ENCODE measurements at regions not wholly inside any gene's neighbourhood (a gene's known extent, or its start where the extent isn't known, plus 50 kb on each side); places are given as distances from the start of the nearest gene placed in this dataset.

DNA sequence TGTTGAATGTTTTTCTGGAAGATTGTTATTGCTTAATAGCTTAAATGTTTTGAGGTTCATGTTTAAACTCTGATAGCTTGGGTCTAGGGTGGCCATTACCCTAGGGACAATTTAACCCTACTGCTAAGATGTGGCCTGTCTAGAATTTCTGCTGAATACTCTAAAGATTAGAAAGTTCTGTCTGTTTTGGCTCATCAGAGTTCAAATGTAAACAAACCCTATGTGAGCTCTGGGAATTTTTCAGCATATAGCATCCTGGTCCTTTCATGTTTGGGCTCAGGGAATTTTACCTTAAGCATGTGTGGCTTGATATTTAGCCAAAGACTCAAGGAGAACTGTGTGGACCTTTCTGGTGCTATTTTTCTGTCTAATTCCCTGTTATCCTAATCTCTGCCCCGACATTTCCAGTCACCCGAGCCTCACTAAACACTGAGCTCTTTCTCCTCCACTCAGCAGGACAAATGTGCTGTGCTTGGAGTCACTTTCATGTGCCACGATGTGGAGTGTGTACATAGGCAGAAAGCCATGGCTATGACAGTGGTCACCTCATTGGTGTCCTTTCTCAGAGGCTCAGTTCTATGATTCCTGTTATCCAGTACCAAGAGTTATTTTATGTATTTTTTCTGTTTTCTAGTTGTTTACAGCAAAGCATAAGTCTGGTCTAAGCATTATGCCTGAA is 492.5 kb upstream of the SPHKAP start:
- H3K27me3 ChIP-seq (ENCODE audit: insufficient read depth, low read length): no peaks in the 10 kb centered on the region
- H3K27ac Mint-ChIP-seq: no peak overlapping the region
- H3K9me3 ChIP-seq (ENCODE audit: control insufficient read depth in 1 of 2, low read length in 2 of 2): no peaks in the 10 kb centered on the region
- H3K4me1 ChIP-seq (ENCODE audit: insufficient read depth, low read length): no peaks in the 10 kb centered on the region
- no peaks in the 10 kb centered on the region for H3K36me3 ChIP-seq (ENCODE audit: insufficient read depth, low read length)
- ChIA-PET CTCF (ENCODE audit: partially characterized antibody) (interaction anchor here (1.0 kb wide), 1 partner anchor 9 kb away, joined by 3 read pairs; no protein-coding TSS in a partner anchor), POLR2A (ENCODE audit: partially characterized antibody) (no interaction called here)
- H3K27me3 Mint-ChIP-seq: no peaks in the 10 kb centered on the region
- no peak for DNase-seq
- no peak overlapping the region for H3K4me3 Mint-ChIP-seq
- intact Hi-C loops (cut with micrococcal nuclease): no loop called here
- peaks cover 0 to 12% (median 4%) of the 10 kb centered on the region in 8 donors for H3K9me3 Mint-ChIP-seq
- no peak overlapping the region for H3K4me3 ChIP-seq (ENCODE audit: low read length in 2 of 2)
- H3K4me1 Mint-ChIP-seq: no peaks in the 10 kb centered on the region
- no peak overlapping the region for H3K27ac ChIP-seq (ENCODE audit: low read depth, low read length)
- H3K36me3 Mint-ChIP-seq: no peaks in the 10 kb centered on the region

DNA sequence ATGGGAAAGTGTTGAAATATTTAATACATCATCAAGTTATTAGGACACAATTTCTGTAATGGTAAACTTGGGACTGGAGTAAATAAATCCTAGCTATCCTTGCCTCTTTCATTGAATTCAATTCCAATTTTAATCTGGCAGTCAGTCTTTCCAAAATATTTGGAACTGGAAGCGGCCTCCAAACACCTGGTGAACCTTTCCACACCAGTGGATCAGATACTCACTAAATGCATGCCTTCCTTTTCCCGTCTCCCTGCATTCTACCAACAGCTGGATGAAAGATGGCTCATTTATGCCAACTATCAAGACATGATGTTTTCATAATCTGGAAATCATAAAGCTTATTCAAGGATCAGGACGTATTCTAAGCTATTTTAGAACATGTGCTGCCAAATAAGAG is 488.2 kb upstream of the SPHKAP start:
- Histone ChIP-seq H3K4me3 (ENCODE audit: low read length in 2 of 2) (no peak overlapping the region), H3K27ac (ENCODE audit: low read depth, low read length) (no peak overlapping the region), H3K27me3 (ENCODE audit: insufficient read depth, low read length) (no peaks in the 10 kb centered on the region), H3K36me3 (ENCODE audit: insufficient read depth, low read length) (no peaks in the 10 kb centered on the region), H3K4me1 (ENCODE audit: insufficient read depth, low read length) (no peaks in the 10 kb centered on the region), H3K9me3 (ENCODE audit: control insufficient read depth in 1 of 2, low read length in 2 of 2) (no peaks in the 10 kb centered on the region)
- Mint-ChIP-seq H3K36me3 (no peaks in the 10 kb centered on the region), H3K27me3 (no peaks in the 10 kb centered on the region), H3K27ac (no peak overlapping the region), H3K4me3 (no peak overlapping the region), H3K4me1 (no peaks in the 10 kb centered on the region), H3K9me3 (peaks cover 0 to 8% (median 5%) of the 10 kb centered on the region in 8 donors)
- DNase-seq: no peak
- ChIA-PET POLR2A (ENCODE audit: partially characterized antibody) (no interaction called here), CTCF (ENCODE audit: partially characterized antibody) (no interaction called here)
- intact Hi-C loops (cut with micrococcal nuclease): no loop called here

GRCh38 chr2:228665232-228665631 is 483.7 kb upstream of the SPHKAP start:
- Histone ChIP-seq H3K36me3 (ENCODE audit: insufficient read depth, low read length) (no peaks in the 10 kb centered on the region), H3K9me3 (ENCODE audit: control insufficient read depth in 1 of 2, low read length in 2 of 2) (no peaks in the 10 kb centered on the region), H3K4me1 (ENCODE audit: insufficient read depth, low read length) (no peaks in the 10 kb centered on the region), H3K27ac (ENCODE audit: low read depth, low read length) (no peak overlapping the region), H3K4me3 (ENCODE audit: low read length in 2 of 2) (no peak overlapping the region), H3K27me3 (ENCODE audit: insufficient read depth, low read length) (no peaks in the 10 kb centered on the region)
- CTCF ChIA-PET (ENCODE audit: partially characterized antibody): interaction anchor here (1.3 kb wide), 1 partner anchor 8 kb away, joined by 3 read pairs; no protein-coding TSS in a partner anchor
- Mint-ChIP-seq H3K27me3 (no peaks in the 10 kb centered on the region), H3K4me3 (no peak overlapping the region), H3K4me1 (no peaks in the 10 kb centered on the region), H3K36me3 (no peaks in the 10 kb centered on the region), H3K9me3 (peaks cover 0 to 7% (median 4%) of the 10 kb centered on the region in 8 donors), H3K27ac (no peak overlapping the region)
- intact Hi-C loops (cut with micrococcal nuclease): no loop called here
- DNase-seq: no peak
- POLR2A ChIA-PET (ENCODE audit: partially characterized antibody): no interaction called here

GRCh38 chr2:228658998-228659397 is 477.5 kb upstream of the SPHKAP start:
- Mint-ChIP-seq H3K4me1 (no peaks in the 10 kb centered on the region), H3K4me3 (no peak overlapping the region), H3K27ac (no peak overlapping the region), H3K27me3 (no peaks in the 10 kb centered on the region), H3K36me3 (no peaks in the 10 kb centered on the region), H3K9me3 (peaks cover 0 to 5% (median 0%) of the 10 kb centered on the region in 8 donors)
- Histone ChIP-seq H3K27me3 (ENCODE audit: insufficient read depth, low read length) (no peaks in the 10 kb centered on the region), H3K9me3 (ENCODE audit: control insufficient read depth in 1 of 2, low read length in 2 of 2) (no peaks in the 10 kb centered on the region), H3K4me1 (ENCODE audit: insufficient read depth, low read length) (no peaks in the 10 kb centered on the region), H3K27ac (ENCODE audit: low read depth, low read length) (no peak overlapping the region), H3K4me3 (ENCODE audit: low read length in 2 of 2) (no peak overlapping the region), H3K36me3 (ENCODE audit: insufficient read depth, low read length) (no peaks in the 10 kb centered on the region)
- no peak for DNase-seq
- intact Hi-C loops (cut with micrococcal nuclease): no loop called here
- ChIA-PET POLR2A (ENCODE audit: partially characterized antibody) (no interaction called here), CTCF (ENCODE audit: partially characterized antibody) (no interaction called here)

- POLR2A ChIA-PET (ENCODE audit: partially characterized antibody): no interaction called here
- Histone ChIP-seq H3K27ac (ENCODE audit: low read depth, low read length) (no peak overlapping the region), H3K36me3 (ENCODE audit: insufficient read depth, low read length) (no peaks in the 10 kb centered on the region), H3K4me3 (ENCODE audit: low read length in 2 of 2) (no peak overlapping the region), H3K9me3 (ENCODE audit: control insufficient read depth in 1 of 2, low read length in 2 of 2) (no peaks in the 10 kb centered on the region), H3K4me1 (ENCODE audit: insufficient read depth, low read length) (no peaks in the 10 kb centered on the region), H3K27me3 (ENCODE audit: insufficient read depth, low read length) (no peaks in the 10 kb centered on the region)
- no peak for DNase-seq
- CTCF ChIA-PET (ENCODE audit: partially characterized antibody): no interaction called here
- Mint-ChIP-seq H3K4me1 (no peaks in the 10 kb centered on the region), H3K36me3 (no peaks in the 10 kb centered on the region), H3K9me3 (peaks cover 0 to 2% (median 0%) of the 10 kb centered on the region in 8 donors), H3K4me3 (no peak overlapping the region), H3K27me3 (no peaks in the 10 kb centered on the region), H3K27ac (no peak overlapping the region)
- intact Hi-C loops (cut with micrococcal nuclease): no loop called here
These were observed 476.4 kb upstream of the SPHKAP start for GRCh38 chr2:228657807-228658402.

GRCh38 chr2:228655331-228655730 is 473.8 kb upstream of the SPHKAP start:
- Histone ChIP-seq H3K4me1 (ENCODE audit: insufficient read depth, low read length) (no peaks in the 10 kb centered on the region), H3K27ac (ENCODE audit: low read depth, low read length) (no peak overlapping the region), H3K9me3 (ENCODE audit: control insufficient read depth in 1 of 2, low read length in 2 of 2) (no peaks in the 10 kb centered on the region), H3K36me3 (ENCODE audit: insufficient read depth, low read length) (no peaks in the 10 kb centered on the region), H3K27me3 (ENCODE audit: insufficient read depth, low read length) (no peaks in the 10 kb centered on the region), H3K4me3 (ENCODE audit: low read length in 2 of 2) (no peak overlapping the region)
- POLR2A ChIA-PET (ENCODE audit: partially characterized antibody): no interaction called here
- intact Hi-C loops (cut with micrococcal nuclease): no loop called here
- DNase-seq: no peak
- no peak overlapping the region for H3K4me3 Mint-ChIP-seq
- no peaks in the 10 kb centered on the region for H3K4me1 Mint-ChIP-seq
- H3K27ac Mint-ChIP-seq: no peak overlapping the region
- no peaks in the 10 kb centered on the region for H3K36me3 Mint-ChIP-seq
- H3K27me3 Mint-ChIP-seq: no peaks in the 10 kb centered on the region
- peaks cover 0 to 5% (median under 1%) of the 10 kb centered on the region in 8 donors for H3K9me3 Mint-ChIP-seq
- CTCF ChIA-PET (ENCODE audit: partially characterized antibody): no interaction called here

GRCh38 chr2:228654707-228655106 is 473.2 kb upstream of the SPHKAP start:
- Histone ChIP-seq H3K27me3 (ENCODE audit: insufficient read depth, low read length) (no peaks in the 10 kb centered on the region), H3K4me1 (ENCODE audit: insufficient read depth, low read length) (no peaks in the 10 kb centered on the region), H3K27ac (ENCODE audit: low read depth, low read length) (no peak overlapping the region), H3K36me3 (ENCODE audit: insufficient read depth, low read length) (no peaks in the 10 kb centered on the region), H3K4me3 (ENCODE audit: low read length in 2 of 2) (no peak overlapping the region), H3K9me3 (ENCODE audit: control insufficient read depth in 1 of 2, low read length in 2 of 2) (no peaks in the 10 kb centered on the region)
- Mint-ChIP-seq H3K36me3 (no peaks in the 10 kb centered on the region), H3K4me3 (no peak overlapping the region), H3K4me1 (no peaks in the 10 kb centered on the region), H3K27ac (no peak overlapping the region), H3K27me3 (no peaks in the 10 kb centered on the region), H3K9me3 (peaks cover 0 to 5% (median under 1%) of the 10 kb centered on the region in 8 donors)
- intact Hi-C loops (cut with micrococcal nuclease): no loop called here
- no peak for DNase-seq
- ChIA-PET CTCF (ENCODE audit: partially characterized antibody) (no interaction called here), POLR2A (ENCODE audit: partially characterized antibody) (no interaction called here)
